ENCODE measurements at regions not wholly inside any gene's neighbourhood (a gene's known extent, or its start where the extent isn't known, plus 50 kb on each side); places are given as distances from the start of the nearest gene placed in this dataset.

GRCh38 chr15:96029172-96029571 lies 301.3 kb upstream of the NR2F2 start:
- H3K4me3 ChIP-seq (replicated peaks in 1 of 3; ENCODE audit: insufficient read depth in 1 of 3, low read depth in 2 of 3, low read length in 3 of 3): no peak overlapping the region
- intact Hi-C loops (cut with micrococcal nuclease; ENCODE audit: unreplicated experiment) (no loop called here), in situ Hi-C loops (cut with HindIII; ENCODE audit: extremely low pct_ligation_motif_present, low pct_unique_long_range_greater_than_20kb) (no loop called here)
- BruUV-seq (replicated peaks): no TSS peak
- FAIRE-seq (no peak), DNase-seq (ENCODE audit: low spot score) (no peak), ATAC-seq (no peak)
- no peaks in the 10 kb centered on the region for H4K20me1 ChIP-seq (ENCODE audit: insufficient read depth, low read length)
- H3K79me2 ChIP-seq (ENCODE audit: insufficient read depth, low read length): no peaks in the 10 kb centered on the region
- H3K36me3 ChIP-seq (replicated peaks in 1 of 2; ENCODE audit: control insufficient read depth in 1 of 2, insufficient read depth in 2 of 2, low read length in 2 of 2): no peaks in the 10 kb centered on the region
- H3K27me3 ChIP-seq (ENCODE audit: control insufficient read depth in 1 of 2, insufficient read depth in 2 of 2, low read length in 2 of 2): no peaks in the 10 kb centered on the region
- CTCF ChIA-PET (ENCODE audit: low intra/inter-chr PET ratio, low total read pairs): no interaction called here
- H3K27ac ChIP-seq (ENCODE audit: extremely low read length, insufficient read depth, low read length): no peak overlapping the region
- TF ChIP-seq ZNF749 (CRISPR knock-in tag; IDR thresholded peaks at IDR 0.05; ENCODE audit: borderline replicate concordance) (no peak), TFDP2 (CRISPR knock-in tag; IDR thresholded peaks at IDR 0.05) (no peak)
- no peaks in the 10 kb centered on the region for H3K9me3 ChIP-seq (ENCODE audit: low read length)
- H3K9ac ChIP-seq (ENCODE audit: insufficient read depth, low read depth, low read length): no peak overlapping the region
- H2AFZ ChIP-seq (ENCODE audit: low read length): no peak overlapping the region
- peaks cover 6% of the 10 kb centered on the region; the same call in 1 of the 2 replicates for H3K4me1 ChIP-seq (ENCODE audit: insufficient read depth, low read length)
- POLR2A ChIA-PET: no interaction called here
- no peak overlapping the region for H3K4me2 ChIP-seq (ENCODE audit: low read depth, low read length)

- in situ Hi-C loops (cut with HindIII; ENCODE audit: extremely low pct_ligation_motif_present, low pct_unique_long_range_greater_than_20kb) (no loop called here), intact Hi-C loops (cut with micrococcal nuclease; ENCODE audit: unreplicated experiment) (no loop called here)
- Histone ChIP-seq H3K4me1 (ENCODE audit: insufficient read depth, low read length) (peaks cover 8% of the 10 kb centered on the region), H3K79me2 (ENCODE audit: insufficient read depth, low read length) (no peaks in the 10 kb centered on the region), H3K36me3 (replicated peaks in 1 of 2; ENCODE audit: control insufficient read depth in 1 of 2, insufficient read depth in 2 of 2, low read length in 2 of 2) (no peaks in the 10 kb centered on the region), H2AFZ (ENCODE audit: low read length) (no peak overlapping the region), H3K27me3 (ENCODE audit: control insufficient read depth in 1 of 2, insufficient read depth in 2 of 2, low read length in 2 of 2) (no peaks in the 10 kb centered on the region), H3K27ac (ENCODE audit: extremely low read length, insufficient read depth, low read length) (no peak overlapping the region), H3K9me3 (ENCODE audit: low read length) (no peaks in the 10 kb centered on the region), H3K9ac (ENCODE audit: insufficient read depth, low read depth, low read length) (no peak overlapping the region), H4K20me1 (ENCODE audit: insufficient read depth, low read length) (no peaks in the 10 kb centered on the region), H3K4me3 (replicated peaks in 1 of 3; ENCODE audit: insufficient read depth in 1 of 3, low read depth in 2 of 3, low read length in 3 of 3) (no peak overlapping the region), H3K4me2 (ENCODE audit: low read depth, low read length) (no peak overlapping the region)
- 28% methylated on average over 5 of the region's 5 CpGs for WGBS (ENCODE audit: low lambda C conversion rate)
- ATAC-seq: no peak
- no peak for DNase-seq (ENCODE audit: low spot score)
- ChIA-PET POLR2A (no interaction called here), CTCF (ENCODE audit: low intra/inter-chr PET ratio, low total read pairs) (no interaction called here)
- BruUV-seq (replicated peaks): no TSS peak
- FAIRE-seq: no peak
- TF ChIP-seq ZNF343 (CRISPR knock-in tag; IDR thresholded peaks at IDR 0.05) (no peak), AFF4 (CRISPR knock-in tag; IDR thresholded peaks at IDR 0.05) (no peak), ERF (CRISPR knock-in tag; IDR thresholded peaks at IDR 0.05) (no peak), RFXANK (CRISPR knock-in tag; IDR thresholded peaks at IDR 0.05) (no peak), JDP2 (CRISPR knock-in tag; IDR thresholded peaks at IDR 0.05; ENCODE audit: borderline replicate concordance) (no peak), CC2D1A (CRISPR knock-in tag; IDR thresholded peaks at IDR 0.05) (no peak), IKZF5 (CRISPR knock-in tag; IDR thresholded peaks at IDR 0.05) (no peak), GTF2F1 (IDR thresholded peaks at IDR 0.05; ENCODE audit: low read length) (no peak), ZBTB33 (CRISPR knock-in tag; IDR thresholded peaks at IDR 0.05) (no peak)
These were observed 298.9 kb upstream of the NR2F2 start for GRCh38 chr15:96031426-96032110.
